HG03565 (cell line): ENCODE measurements at regions not wholly inside any gene's neighbourhood (a gene's known extent, or its start where the extent isn't known, plus 50 kb on each side); places are given as distances from the start of the nearest gene placed in this dataset.

ENCODE experiments used
- ATAC-seq: cut with Tn5 transposase; IDR thresholded peaks from one replicate; pipeline ENCODE4 v1.9.1; 2021; ENCODE audit warnings: mild to moderate bottlenecking, moderate library complexity; ENCODE audit not compliant: unreplicated experiment

DNA sequence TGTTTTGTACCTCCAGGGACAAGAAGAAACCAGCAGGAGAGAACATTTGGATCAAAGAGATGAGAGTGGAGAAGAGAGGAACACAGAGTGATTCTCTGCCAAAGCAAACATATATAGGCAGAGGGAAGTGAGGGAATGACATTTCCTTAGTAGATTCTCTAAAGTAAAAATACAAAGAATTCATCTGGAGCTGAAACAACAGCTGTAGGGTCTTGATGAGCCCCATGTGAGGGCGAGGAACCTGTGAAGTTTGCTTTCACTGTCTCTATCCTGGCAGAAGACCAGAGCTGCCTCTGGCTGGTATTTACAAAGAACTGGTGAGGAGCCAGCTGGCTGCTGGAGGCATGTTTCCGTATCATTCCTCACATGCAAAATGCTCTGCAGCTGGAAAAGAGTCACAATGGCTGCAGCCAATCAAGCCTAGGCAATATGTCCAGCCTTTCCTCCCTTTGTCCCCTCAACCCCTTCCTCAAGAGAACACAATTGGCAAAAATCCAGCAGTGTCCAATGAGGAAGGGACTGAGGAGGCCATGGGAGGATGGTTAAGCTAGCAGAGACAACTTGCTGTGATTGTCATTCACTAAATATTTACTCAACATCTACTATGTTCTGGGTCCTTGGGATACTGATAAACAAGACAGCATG, 122.5 kb downstream of the PHLDA1 start:
- no peak for ATAC-seq

DNA sequence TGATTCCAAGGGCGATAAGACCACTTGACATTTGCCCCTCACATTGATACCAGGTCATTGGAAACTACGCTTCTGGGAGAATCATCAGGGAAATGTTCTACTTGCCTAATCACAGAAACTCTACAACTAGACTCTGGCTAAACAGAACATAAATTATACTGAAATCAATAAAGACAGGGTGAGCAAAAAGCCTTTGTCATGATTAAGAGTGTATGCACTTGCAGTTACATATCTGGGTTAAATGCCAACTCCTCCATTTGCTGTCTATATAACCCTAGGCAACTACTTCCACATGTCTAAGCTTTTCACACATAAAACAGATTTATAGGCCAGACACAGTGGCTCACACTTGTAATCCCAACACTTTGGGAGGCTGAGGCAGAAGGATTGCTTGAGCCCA, 125.7 kb downstream of the PHLDA1 start:
- ATAC-seq = no peak

DNA sequence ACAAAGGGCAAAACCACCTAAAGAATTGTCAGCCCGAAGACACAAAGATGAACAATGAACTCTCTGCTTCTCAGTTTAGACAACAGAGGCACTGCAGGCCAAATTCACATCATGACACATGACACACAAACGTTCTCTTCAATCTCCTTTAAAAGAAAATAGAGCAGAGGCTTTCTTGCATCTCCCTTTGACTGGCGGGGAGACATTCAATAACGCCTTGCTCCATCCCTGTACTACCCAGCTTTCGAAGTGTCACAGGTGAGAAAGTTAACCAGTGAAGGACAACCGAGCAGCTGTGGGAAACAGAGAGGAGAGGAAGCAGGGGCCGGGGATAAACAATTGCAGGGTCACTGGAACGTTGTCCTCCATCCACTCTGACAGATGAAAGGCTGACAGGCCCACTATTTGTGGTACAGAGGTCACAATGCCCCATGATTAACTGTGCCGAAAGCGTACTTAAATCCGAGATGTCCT, 130.8 kb downstream of the PHLDA1 start:
- no peak for ATAC-seq

DNA sequence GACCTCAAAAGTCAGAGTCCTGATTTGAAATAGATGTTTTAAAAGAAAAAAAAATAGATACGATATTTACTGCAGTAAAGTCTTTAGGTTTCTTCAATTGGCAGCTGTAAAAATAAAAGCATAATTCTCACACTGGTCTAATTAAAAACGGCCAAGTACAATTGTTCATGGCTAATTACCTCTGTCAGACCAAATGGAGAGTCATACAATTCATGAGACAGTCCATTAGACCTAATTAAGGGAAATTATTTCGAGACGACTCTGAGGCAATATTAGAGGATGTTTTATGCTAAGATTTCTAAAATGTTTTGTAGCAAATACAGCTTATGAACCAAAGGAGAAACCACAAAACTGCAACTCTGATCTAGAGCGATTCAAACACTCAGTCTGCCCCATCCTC, 131.3 kb downstream of the PHLDA1 start:
- no peak for ATAC-seq

DNA sequence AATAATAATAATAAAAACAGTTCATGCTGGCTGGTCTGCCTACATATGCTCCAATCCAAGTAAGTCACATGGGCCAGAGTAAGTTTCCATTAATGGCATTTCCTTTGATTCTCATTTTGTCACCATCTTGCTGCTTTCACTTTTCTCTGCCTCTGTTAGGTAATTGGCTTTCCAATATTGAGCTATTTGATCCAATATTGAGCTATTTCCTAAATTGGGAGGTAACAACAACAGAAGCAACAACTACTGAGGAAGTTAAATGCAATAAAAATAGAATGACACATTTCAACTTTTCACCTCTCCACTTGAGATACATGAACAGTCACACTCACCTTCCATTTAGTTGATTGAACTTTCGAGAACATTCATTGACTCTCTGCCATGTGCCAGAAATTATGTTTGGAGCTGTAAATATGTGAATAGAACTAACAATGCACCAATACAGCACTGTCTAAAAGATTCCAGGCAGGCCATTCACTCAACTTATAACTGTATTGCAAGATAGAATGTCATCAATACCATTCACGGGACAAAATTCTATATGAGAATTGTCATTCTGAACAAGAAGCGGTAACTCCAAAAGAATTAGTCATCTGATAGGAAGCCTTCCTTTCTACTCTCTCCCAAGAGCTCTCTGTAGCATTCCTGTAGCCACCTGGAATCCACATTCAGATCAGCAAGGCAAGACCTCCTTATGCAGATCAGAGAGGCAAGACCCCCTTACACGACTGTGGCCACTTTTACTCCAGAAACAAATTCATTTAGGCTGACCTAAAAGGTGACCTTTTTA, 136.4 kb downstream of the PHLDA1 start:
- no peak for ATAC-seq

GRCh38 chr12:75893765-75894164, 137.8 kb downstream of the PHLDA1 start:
- ATAC-seq = no peak

- ATAC-seq = no peak
Observed at GRCh38 chr12:75892731-75893408, 138.7 kb downstream of the PHLDA1 start.

- ATAC-seq = no peak
Observed at GRCh38 chr12:75891072-75891471, 140.5 kb downstream of the PHLDA1 start.

DNA sequence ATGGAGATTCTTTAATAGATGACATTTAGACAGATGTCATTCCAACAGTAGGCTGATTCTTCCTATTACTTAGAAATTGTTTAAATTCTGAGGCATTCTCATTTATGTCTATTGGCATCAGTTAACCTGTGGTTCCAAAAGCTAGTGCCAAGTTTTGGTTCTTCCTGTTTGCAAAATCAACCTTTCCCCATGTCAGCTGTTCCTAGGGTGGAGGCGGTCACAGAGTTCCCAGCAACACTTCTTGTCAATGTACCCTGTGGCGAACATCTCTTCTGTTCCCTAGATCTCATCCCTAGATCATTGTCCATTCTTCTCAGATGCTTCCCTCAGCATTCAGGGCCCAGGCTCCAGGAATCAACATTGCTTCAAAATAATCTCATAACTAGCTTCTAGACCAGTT, 140.9 kb downstream of the PHLDA1 start:
- no peak for ATAC-seq

DNA sequence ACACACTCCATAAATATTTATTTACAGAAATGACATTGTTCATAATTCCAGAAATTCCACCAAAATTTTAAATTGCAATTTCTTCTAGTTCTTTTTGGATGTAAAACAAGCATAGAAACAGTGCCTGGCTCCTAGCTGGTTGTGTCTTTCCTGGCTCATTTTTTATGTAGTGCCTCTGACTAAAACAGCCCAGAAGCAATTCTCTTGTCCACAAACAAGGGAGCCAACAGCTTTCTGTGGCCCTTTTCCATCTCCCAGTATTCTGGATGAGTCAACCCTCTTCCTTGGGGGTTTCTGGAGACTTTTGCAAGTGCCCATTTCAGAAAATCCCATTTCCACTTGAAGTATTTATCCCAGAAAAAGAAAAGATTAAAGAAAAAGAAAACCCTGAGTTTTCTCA, 141.4 kb downstream of the PHLDA1 start:
- no peak for ATAC-seq

- no peak for ATAC-seq
Observed at GRCh38 chr12:75888874-75889613, 142.5 kb downstream of the PHLDA1 start.

GRCh38 chr12:75888399-75888798, 143.2 kb downstream of the PHLDA1 start:
- ATAC-seq = no peak

GRCh38 chr12:75887979-75888378, 143.6 kb downstream of the PHLDA1 start:
- ATAC-seq = no peak

DNA sequence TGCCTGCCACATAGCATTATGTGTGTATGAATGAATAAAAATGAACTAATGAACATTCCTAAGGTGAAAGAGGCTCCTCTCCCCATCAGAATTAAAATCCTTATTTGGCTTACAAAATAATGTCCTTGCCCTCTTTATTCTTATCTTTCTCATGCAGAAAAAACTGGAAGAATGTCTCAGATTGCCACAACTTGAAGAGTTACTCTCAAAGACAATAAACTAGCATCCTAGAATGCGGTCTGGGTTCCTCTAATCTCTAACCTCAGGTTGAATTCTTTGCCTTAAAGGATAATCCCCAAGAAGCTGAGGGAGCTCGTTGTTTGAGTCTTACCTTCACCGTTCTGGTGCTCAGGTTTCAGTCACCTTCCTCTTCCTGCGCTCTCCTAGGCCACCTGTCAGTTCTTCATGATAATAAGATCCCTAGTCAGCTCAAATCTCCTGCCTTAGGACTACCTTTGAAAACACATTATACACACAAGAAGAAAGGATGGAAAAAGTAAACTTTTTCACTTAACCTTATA, 147.1 kb downstream of the PHLDA1 start:
- ATAC-seq = no peak

- no peak for ATAC-seq
Observed at GRCh38 chr12:75883241-75883640, 148.3 kb downstream of the PHLDA1 start.

DNA sequence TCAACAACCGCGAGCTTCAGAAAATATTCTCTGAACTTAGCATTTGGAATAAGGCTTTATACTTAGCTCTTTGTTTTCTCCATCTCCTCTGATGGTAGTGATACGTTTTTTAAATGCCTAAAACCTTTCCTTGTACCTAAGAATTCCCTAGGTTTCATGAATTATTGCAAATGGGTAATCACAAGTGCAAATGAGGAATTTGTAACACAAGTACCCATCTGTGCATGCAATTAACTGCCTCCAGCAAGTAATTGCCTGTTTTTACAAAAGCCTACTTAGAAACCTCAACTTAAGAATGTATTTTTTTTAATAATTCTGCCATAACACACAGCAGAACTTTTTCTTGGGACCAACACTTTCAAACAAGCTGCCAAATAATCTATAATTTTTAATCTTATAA, 149.2 kb downstream of the PHLDA1 start:
- no peak for ATAC-seq

DNA sequence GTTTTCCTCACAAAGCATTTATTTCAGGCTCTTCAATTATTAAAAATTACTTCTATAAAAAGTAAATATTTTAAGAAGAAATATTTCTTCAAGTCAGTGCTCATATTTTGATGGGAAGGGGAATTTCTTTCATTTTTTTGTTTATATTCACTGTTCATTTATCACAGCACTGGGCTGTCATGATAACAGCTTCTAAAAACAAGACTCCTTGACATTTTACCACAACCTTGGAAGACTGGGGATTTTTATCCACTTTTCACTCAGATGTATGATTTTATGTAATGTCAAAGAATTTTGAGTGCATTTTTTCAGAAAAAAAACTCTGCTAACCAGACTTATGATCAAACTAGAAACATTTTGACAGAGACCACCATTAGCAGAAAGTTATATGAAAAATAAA, 149.7 kb downstream of the PHLDA1 start:
- ATAC-seq = no peak

DNA sequence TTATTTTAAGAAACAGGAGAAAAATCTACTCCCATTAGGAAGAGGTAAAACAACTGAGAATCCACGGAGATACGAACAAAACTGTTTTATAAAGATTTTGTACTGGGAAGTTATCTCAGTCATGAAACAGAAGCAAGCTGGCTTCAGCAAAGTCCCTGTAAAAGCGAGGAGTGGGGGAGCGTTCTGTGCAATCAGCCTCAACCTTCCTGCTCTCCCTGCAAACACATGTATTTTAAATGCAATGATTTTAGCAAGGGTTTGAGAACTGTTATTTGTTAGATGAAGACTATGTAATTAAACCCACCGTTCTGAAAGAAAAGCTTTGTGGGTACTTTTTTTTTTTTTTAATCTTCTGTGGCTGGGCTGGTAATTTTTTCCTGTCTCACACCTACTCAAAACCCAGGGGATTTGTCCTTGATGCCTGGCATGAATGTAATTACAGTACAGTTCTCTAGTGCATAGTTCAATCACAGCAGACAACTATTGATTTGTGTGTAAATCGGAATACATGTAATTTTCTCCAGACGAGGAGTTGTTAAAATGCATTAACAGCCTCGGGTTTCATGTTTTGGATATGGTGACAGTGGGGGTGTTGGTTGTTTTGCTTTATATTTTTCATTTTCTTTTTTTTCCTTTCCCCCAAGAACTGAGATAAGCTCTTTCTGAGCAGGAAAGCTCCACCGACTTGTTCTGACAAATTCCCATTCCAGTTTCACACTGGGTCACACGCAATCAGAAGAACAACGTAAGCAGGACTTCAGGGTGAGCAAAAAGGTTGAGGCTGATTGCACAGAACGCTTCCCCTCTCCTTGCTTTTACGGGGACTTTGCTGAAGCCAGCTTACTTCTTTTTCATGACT, 153.6 kb downstream of the PHLDA1 start:
- no peak for ATAC-seq

DNA sequence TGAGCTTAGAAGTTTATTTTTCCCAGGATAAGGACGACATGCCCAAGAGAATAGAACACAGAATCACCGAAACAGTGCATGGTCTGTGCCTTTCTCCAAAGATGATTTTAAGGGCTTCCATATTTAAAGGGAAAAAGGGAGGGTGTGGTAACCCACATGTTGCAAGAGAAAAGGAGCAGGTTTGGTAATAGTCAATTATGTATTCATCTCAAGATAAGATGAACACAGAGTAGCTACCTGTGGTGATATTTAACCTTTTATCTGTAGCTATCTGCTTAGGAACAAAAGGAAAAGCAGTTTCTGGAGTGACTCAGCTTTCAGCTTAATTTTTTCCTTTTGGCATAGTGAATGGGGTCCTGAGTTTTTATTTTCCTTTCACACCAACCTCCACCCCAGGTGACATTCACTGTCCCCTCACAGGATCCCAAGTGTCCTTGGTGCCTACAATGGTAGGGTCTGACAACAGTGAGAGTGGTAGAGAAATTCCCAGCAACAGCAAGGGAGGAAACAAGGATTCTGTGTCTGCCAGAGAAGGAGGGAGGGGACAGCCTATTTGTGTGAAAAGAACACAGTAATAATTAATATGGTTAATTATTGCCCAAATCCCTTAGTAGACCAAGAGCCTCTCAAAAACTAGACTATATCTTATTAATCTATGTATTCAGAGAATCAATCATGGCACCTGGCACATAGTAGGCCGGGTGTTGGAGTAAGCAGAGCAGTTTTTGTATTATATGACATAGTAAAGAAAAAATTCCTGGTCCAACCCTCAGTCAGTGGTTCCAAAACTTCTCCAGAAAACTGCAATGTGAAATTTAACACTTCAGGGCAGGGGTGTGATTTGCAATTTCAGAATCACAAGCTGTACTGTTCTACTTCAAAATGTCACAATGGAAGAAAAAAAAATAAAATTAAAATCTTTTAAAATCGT, 154.5 kb downstream of the PHLDA1 start:
- ATAC-seq = no peak
